ENCODE measurements at regions not wholly inside any gene's neighbourhood (a gene's known extent, or its start where the extent isn't known, plus 50 kb on each side); places are given as distances from the start of the nearest gene placed in this dataset.
A peak's percentile ranks its signal among the peaks of the same experiment; 100 is the strongest.
"Not testable (repeated sequence)": the region's sequence is repeated elsewhere in the genome, so short reads cannot be mapped to it uniquely, and the experiment has no call there.

- DNase-seq, result no peak
These were observed 135.9 kb upstream of the SGCG start for GRCh38 chr13:23044906-23045305.

- no peak for DNase-seq
These were observed 130.7 kb upstream of the SGCG start for GRCh38 chr13:23050126-23050525.

DNA sequence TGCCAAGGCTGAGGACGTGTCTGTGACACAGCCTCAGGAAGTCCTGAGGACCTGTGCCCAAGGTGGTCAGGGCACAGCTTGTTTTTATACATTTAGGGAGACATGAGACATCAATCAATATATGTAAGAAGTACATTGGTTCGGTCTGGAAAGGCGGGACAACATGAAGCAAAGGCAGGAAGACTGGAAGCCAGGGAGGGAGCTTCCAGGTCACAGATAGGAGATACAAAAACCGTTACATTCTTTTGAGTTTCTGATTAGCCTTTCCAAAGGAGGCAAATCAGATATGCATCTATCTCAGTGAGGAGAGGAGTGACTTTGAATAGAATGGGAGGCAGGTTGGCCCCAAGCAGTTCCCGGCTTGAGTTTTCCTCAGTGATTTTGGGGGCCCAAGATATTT is 127.1 kb upstream of the SGCG start:
- DNase-seq, result not testable (repeated sequence)

DNA sequence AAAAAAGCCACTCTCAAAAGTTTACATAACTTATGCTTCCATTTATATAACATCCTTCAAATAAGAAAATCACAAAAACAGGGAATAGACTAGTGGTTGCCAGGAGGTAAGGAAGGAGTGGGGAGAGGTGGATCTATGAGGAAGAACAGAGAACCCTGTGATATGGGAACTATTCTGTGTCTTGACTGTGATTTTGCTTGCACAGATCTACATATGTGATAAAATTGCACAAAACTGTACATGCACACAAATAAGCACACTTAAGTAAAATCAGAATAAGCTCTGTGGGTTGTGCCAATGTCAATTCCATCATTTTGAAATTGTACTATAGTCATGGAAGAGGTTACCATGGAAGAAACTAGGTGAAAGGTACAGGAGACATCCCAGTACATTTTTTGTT is 121.6 kb upstream of the SGCG start:
- no peak for DNase-seq

DNA sequence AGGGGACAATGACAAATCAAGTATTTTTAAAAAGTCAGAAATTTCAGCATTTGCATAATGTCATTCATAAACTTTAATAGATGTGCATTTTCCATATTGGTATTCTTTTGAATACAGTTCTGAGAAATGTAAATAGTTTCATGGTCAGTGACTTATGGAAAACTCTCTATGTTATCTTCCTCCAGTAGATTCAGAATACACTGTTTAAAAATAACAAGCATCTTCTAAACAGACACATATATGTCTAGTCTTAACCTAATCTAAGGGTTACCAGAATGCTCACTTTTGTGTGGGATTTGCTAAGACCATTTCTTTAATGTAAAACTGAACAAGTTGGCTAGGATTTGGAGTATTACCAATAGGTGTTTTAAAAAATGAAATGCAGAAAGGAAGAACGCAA is 119.8 kb upstream of the SGCG start:
- DNase-seq, result no peak

- no peak for DNase-seq
These were observed 113.7 kb upstream of the SGCG start for GRCh38 chr13:23067129-23067528.

DNA sequence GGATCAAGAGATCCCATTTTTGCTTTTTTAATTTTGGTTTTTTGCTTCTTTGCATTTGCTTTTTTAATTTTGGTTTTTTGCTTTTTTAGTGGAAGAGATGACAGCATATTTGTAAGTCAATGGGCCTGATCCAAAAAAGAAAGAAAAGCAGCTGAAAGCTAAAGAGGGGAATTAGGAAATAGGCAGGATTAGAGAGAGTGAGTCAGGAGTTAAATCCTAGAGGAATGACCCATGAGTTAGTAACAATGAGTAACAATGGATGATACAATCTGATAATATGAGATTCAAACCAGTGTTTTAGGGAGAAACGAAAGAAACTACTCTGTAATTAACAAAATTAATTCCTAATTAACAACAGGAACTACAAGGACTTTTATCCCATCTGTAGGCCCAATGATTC is 111.2 kb upstream of the SGCG start:
- DNase-seq, result no peak

GRCh38 chr13:23074075-23074828 is 106.5 kb upstream of the SGCG start:
- peak; percentile 13 for DNase-seq

DNA sequence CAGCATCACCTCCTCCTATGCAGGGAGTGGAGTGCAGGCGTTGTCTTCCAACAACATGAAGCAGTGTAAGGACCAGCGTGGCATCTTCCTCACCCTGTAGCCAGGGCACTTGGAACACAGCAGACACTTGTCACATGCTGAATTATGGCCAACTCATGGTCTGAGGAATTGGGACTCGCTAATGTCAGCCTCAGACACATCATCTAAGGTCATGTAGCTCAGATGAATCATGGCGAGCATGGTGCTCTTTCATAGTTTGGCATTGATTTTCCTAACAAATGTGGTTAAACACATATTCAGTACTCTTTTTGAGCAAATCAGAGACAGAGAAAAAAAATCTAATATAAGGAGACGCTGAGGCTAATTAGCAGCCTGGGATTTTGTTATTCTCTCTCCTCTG is 99.6 kb upstream of the SGCG start:
- no peak for DNase-seq

- DNase-seq, result no peak
These were observed 98.9 kb upstream of the SGCG start for GRCh38 chr13:23081901-23082300.

DNA sequence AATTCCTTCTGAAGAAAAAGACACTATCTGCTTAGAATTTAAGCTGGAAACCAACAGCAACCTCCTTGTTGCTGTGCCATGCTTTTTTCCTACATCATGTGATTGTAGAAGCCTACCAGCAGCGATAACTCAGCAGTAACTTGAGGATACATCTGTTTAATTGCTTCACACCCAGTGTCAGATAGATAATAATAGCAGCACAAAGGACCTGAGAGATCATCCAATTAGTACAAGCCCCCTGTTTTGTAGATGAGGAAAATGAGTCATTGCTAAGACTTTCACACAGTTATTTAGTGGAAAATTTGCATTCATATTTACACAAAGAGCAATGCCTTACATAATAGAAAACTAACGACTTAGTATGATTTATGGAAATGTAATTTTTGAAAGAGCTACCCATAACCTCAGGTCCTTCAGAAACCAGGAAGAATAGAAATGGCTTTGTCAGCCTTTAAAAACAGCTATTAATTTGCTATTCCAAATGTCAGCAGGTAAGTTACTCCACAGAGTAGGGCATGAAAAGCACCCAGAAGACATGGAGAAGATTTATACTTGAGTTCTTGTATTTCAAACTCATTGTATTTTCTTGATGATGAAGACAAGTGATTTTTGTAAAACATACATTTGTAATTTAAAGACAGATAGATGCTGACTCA is 93.7 kb upstream of the SGCG start:
- peak; percentile 22 for DNase-seq

DNA sequence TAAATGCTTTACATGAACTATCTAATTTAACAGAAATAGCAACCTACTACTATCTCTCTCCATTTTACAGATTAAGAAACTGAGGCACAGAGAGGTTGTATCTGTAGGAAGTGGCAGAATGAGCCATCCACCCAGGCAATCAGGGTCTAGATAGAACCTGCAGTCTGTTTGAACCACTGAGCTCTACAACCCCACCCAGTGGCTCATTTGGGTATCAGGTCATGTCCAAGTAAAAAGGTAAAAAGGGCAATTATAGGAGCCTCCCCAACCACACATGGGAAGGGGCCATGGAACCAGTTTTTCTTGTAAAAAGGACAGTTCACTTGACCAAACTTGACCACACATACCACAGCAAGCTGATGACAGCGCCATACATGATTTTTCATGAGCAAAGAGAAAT is 92.9 kb upstream of the SGCG start:
- peak; percentile 67 for DNase-seq

DNA sequence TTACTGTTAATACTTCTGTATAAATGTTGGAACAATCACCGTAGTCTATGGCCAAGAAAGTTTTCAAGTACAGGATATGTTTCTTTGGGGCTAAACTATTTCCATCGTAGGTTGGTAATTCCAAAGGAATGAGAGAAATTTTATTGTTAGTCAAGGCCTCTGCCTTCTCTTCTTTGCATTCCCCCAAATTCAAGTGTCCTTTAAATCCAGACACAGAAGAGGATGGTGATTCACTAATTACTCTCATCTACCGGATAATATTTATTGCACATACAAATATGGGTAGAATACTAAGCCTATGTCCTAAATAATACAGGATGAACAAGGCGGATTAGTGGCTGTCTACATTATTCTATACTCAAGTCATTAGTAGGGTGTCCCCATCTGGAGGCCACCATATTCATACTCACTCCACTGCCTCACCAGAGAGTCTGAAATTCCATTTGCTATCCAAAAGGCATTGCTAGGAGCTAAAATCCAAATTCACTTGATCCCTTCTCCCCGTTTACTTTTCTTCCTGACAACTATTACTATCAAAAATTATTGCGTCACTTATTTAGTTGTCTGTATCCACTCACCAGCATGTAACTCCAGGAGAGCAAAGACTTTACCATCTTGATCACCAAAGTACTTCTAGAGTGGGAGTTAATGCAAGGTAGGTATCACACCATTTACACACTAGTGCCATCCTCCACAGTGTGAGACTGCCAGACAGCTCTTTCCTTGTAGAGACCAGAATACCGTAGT is 82.4 kb upstream of the SGCG start:
- DNase-seq, result no peak

DNA sequence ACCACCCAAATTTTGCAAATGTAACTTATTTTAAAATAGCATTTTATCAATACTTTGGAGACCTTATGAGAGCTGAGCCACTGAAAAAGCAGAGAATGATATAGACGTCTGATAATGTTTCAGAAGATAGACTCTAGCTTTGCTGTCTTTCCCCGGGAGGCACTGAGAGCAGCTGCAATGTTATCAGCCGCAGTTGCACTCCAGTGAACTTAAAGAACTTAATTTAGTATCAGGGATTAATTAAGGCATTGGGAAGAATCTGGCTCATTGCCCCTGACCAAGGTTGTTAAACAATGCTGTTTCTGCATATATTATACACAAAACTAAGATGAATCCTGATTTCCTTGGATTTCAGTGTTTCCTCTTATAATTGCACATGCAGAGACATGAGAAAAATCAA is 75.7 kb upstream of the SGCG start:
- DNase-seq, result peak; percentile 6

DNA sequence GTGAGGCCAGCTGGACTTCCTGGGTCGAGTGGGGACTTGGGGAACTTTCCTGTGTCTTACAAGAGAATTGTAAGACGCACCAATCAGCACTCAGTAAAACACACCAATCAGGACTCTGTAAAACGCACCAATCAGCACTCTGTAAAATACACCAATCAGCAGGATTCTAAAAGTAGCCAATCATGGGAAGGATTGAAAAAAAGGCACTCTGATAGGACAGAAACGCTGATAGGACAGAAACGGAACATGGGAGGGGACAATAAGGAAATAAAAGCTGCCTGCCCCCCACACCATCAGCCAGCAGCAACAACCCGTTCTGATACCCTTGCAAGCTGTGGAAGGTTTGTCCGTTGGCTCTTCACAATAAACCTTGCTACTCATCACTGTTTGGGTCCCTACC is 73.1 kb upstream of the SGCG start:
- DNase-seq, result no peak

GRCh38 chr13:23119131-23119530 is 61.6 kb upstream of the SGCG start:
- no peak for DNase-seq

DNA sequence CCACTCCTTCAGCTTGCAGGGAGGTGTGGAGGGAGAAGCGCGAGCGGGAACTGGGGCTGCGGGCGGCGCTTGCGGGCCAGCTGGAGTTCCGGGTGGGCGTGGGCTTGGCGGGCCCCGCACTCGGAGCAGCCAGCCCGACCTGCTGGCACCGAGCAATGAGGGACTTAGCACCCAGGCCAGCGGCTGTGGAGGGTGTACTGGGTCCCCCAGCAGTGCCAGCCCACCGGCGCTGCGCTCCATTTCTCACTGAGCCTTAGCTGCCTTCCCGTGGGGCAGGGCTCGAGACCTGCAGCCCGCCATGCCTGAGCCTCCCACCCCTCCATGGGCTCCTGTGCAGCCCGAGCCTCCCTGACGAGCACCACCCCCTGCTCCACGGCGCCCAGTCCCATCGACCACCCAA is 53.2 kb upstream of the SGCG start:
- not testable (repeated sequence) for DNase-seq

GRCh38 chr13:23129331-23129730 is 51.4 kb upstream of the SGCG start:
- DNase-seq, result no peak
